ES-I3 (cell line): ENCODE measurements at regions not wholly inside any gene's neighbourhood (a gene's known extent, or its start where the extent isn't known, plus 50 kb on each side); places are given as distances from the start of the nearest gene placed in this dataset.
A peak's percentile ranks its signal among the peaks of the same experiment; 100 is the strongest.

Experiments
- H3K36me3 ChIP-seq: 2 replicates; pipeline ENCODE4 v1.6.1; 2013; ENCODE audit warnings: mild to moderate bottlenecking, low read length, control low read depth, moderate library complexity; ENCODE audit not compliant: insufficient read depth
- H3K4me1 ChIP-seq: 2 replicates; pipeline ENCODE4 v1.6.1; 2013; ENCODE audit warnings: mild to moderate bottlenecking, control low read depth, low read length; ENCODE audit not compliant: insufficient read depth
- H3K9ac ChIP-seq: 2 replicates; pipeline ENCODE4 v1.6.1; 2013; ENCODE audit warnings: low read depth, mild to moderate bottlenecking, low read length, moderate library complexity
- H3K9me3 ChIP-seq: 2 replicates; pipeline ENCODE4 v1.6.1; 2013; ENCODE audit warnings: mild to moderate bottlenecking, low read length, moderate library complexity; ENCODE audit not compliant: control insufficient read depth, insufficient read depth

- Histone ChIP-seq H3K9me3 (peaks cover 2% of the 10 kb centered on the region; the same call in 1 of the 2 replicates), H3K9ac (no peak overlapping the region), H3K4me1 (no peaks in the 10 kb centered on the region), H3K36me3 (no peaks in the 10 kb centered on the region)
Measured at GRCh38 chr2:106572541-106573450, 85.6 kb downstream of the CD8B2 start.

- Histone ChIP-seq H3K9me3 (peaks cover 2% of the 10 kb centered on the region; the same call in 1 of the 2 replicates), H3K9ac (no peak overlapping the region), H3K4me1 (no peaks in the 10 kb centered on the region), H3K36me3 (no peaks in the 10 kb centered on the region)
Measured at GRCh38 chr2:106573773-106574172, 86.6 kb downstream of the CD8B2 start.

- Histone ChIP-seq H3K4me1 (no peaks in the 10 kb centered on the region), H3K36me3 (no peaks in the 10 kb centered on the region), H3K9me3 (peaks cover 2% of the 10 kb centered on the region; the same call in 1 of the 2 replicates), H3K9ac (no peak overlapping the region)
Measured at GRCh38 chr2:106575955-106576354, 88.8 kb downstream of the CD8B2 start.

GRCh38 chr2:106577255-106577651, 90.1 kb downstream of the CD8B2 start:
- no peaks in the 10 kb centered on the region for H3K36me3 ChIP-seq
- H3K9me3 ChIP-seq: peaks cover 2% of the 10 kb centered on the region; the same call in 1 of the 2 replicates
- no peak overlapping the region for H3K9ac ChIP-seq
- H3K4me1 ChIP-seq: no peaks in the 10 kb centered on the region

GRCh38 chr2:106579750-106580197, 92.6 kb downstream of the CD8B2 start:
- H3K4me1 ChIP-seq: no peaks in the 10 kb centered on the region
- no peak overlapping the region for H3K9ac ChIP-seq
- no peaks in the 10 kb centered on the region for H3K36me3 ChIP-seq
- no peaks in the 10 kb centered on the region for H3K9me3 ChIP-seq

- Histone ChIP-seq H3K9me3 (no peaks in the 10 kb centered on the region), H3K4me1 (no peaks in the 10 kb centered on the region), H3K36me3 (no peaks in the 10 kb centered on the region), H3K9ac (no peak overlapping the region)
Measured at GRCh38 chr2:106580241-106580640, 93.1 kb downstream of the CD8B2 start.

GRCh38 chr2:106581328-106581727, 94.2 kb downstream of the CD8B2 start:
- Histone ChIP-seq H3K9ac (no peak overlapping the region), H3K4me1 (no peaks in the 10 kb centered on the region), H3K36me3 (no peaks in the 10 kb centered on the region), H3K9me3 (no peaks in the 10 kb centered on the region)

GRCh38 chr2:106581755-106582147, 94.6 kb downstream of the CD8B2 start:
- no peaks in the 10 kb centered on the region for H3K9me3 ChIP-seq
- no peak overlapping the region; the same call in 1 of the 2 replicates for H3K9ac ChIP-seq
- H3K36me3 ChIP-seq: no peaks in the 10 kb centered on the region
- H3K4me1 ChIP-seq: no peaks in the 10 kb centered on the region

GRCh38 chr2:106582148-106583143, 95.3 kb downstream of the CD8B2 start:
- peak overlapping the region; percentile 50; the same call in 1 of the 2 replicates for H3K9ac ChIP-seq

GRCh38 chr2:106584304-106584954, 97.3 kb downstream of the CD8B2 start:
- H3K9ac ChIP-seq: no peak overlapping the region
- no peaks in the 10 kb centered on the region for H3K9me3 ChIP-seq
- no peaks in the 10 kb centered on the region for H3K4me1 ChIP-seq
- no peaks in the 10 kb centered on the region for H3K36me3 ChIP-seq

More at GRCh38 chr2:106582148-106583143, 95.3 kb downstream of the CD8B2 start:
- Histone ChIP-seq H3K36me3 (no peaks in the 10 kb centered on the region), H3K4me1 (no peaks in the 10 kb centered on the region), H3K9me3 (no peaks in the 10 kb centered on the region)

- no peak overlapping the region for H3K9ac ChIP-seq
- no peaks in the 10 kb centered on the region for H3K9me3 ChIP-seq
- H3K36me3 ChIP-seq: no peaks in the 10 kb centered on the region
- H3K4me1 ChIP-seq: no peaks in the 10 kb centered on the region
Measured at GRCh38 chr2:106596844-106597243, 109.7 kb downstream of the CD8B2 start.

GRCh38 chr2:106599540-106599939, 112.4 kb downstream of the CD8B2 start:
- Histone ChIP-seq H3K4me1 (no peaks in the 10 kb centered on the region), H3K9me3 (0 out of 2 replicates have a peak, but pooled peaks cover 2% of the 10 kb centered on the region), H3K9ac (no peak overlapping the region), H3K36me3 (no peaks in the 10 kb centered on the region)

- Histone ChIP-seq H3K9ac (no peak overlapping the region), H3K4me1 (no peaks in the 10 kb centered on the region), H3K9me3 (0 out of 2 replicates have a peak, but pooled peaks cover 2% of the 10 kb centered on the region), H3K36me3 (no peaks in the 10 kb centered on the region)
Measured at GRCh38 chr2:106602042-106602441, 114.9 kb downstream of the CD8B2 start.

- H3K4me1 ChIP-seq: no peaks in the 10 kb centered on the region
- H3K9me3 ChIP-seq: 0 out of 2 replicates have a peak, but pooled peaks cover 2% of the 10 kb centered on the region
- no peaks in the 10 kb centered on the region for H3K36me3 ChIP-seq
- no peak overlapping the region for H3K9ac ChIP-seq
Measured at GRCh38 chr2:106606652-106607051, 119.5 kb downstream of the CD8B2 start.
